Thoracic aorta (tissue), 2 donors: ENCODE measurements at regions not wholly inside any gene's neighbourhood (a gene's known extent, or its start where the extent isn't known, plus 50 kb on each side); places are given as distances from the start of the nearest gene placed in this dataset.

ENCODE experiments used
- ATAC-seq: fragments of 150-250 bp; one replicate; pipeline ENCODE4 v1.8.0; 2017; ENCODE audit warnings: low read depth; ENCODE audit not compliant: insufficient number of reproducible peaks, low FRiP score
- DNase-seq: peaks from one replicate; pipeline ENCODE4 v3.0.0-alpha.2; 2020; ENCODE audit warnings: low spot score
- H3K27ac ChIP-seq, 2 donors: fragments of 200-600 bp; sonication (generic); 1 replicate in 1 of 2; 2 replicates in 1 of 2; pipeline ENCODE4 v1.5.1; 2016; ENCODE audit warnings: mild to moderate bottlenecking in 2 of 2, moderate library complexity in 2 of 2
- H3K27me3 ChIP-seq: fragments of 200-600 bp; sonication (generic); replicated peaks from 2 replicates; pipeline ENCODE4 v1.6.0; 2016; ENCODE audit warnings: mild to moderate bottlenecking; ENCODE audit not compliant: insufficient read depth
- H3K36me3 ChIP-seq: fragments of 200-600 bp; sonication (generic); one replicate; pipeline ENCODE4 v1.5.1; 2016
- H3K4me1 ChIP-seq, 2 donors: fragments of 200-600 bp; sonication (generic); 1 replicate in 1 of 2; 2 replicates in 1 of 2; pipeline versions ENCODE4 v1.5.1 to v1.6.0; 2016; ENCODE audit warnings: low read depth in 2 of 2, mild to moderate bottlenecking in 1 of 2; ENCODE audit not compliant: control insufficient read depth in 1 of 2
- H3K4me3 ChIP-seq: fragments of 200-600 bp; sonication (generic); 2 replicates; pipeline ENCODE4 v1.5.1; 2016; ENCODE audit warnings: mild to moderate bottlenecking
- H3K9me3 ChIP-seq: fragments of 200-600 bp; sonication (generic); 2 replicates; pipeline ENCODE4 v1.5.1; 2016
- TF ChIP-seq, protein P1 (sequence below): fragments of 200-600 bp; sonication (generic); IDR thresholded peaks from one replicate; pipeline ENCODE4 v1.5.1; 2019; ENCODE audit warnings: antibody characterized with exemption

DNA sequence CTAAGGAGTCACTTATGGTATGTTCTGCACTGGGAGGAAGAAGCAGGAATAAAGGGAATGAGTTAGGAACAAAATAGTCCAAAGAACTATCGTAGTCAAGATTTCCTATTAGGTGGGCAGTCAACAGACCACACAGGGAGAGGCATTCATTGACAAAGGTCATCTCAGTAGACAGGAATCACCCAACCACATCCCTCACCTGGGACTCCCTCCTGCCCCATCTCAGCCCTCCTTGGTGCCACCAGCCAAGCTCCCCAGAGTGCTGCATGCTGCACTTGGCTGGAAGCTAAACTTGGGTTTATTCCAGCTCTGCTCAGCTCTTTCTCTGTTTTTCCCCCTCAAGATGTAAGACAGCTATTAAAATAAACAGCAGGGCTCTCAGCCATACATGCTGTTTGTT is 72.3 kb upstream of the CTNNB1 start:
- no peak overlapping the region for H3K27ac ChIP-seq
- peaks cover 17% of the 10 kb centered on the region for H3K9me3 ChIP-seq
- no peak for ATAC-seq
- no peaks in the 10 kb centered on the region for H3K27me3 ChIP-seq
- no peak for DNase-seq
- no peaks in the 10 kb centered on the region for H3K36me3 ChIP-seq
- no peak overlapping the region for H3K4me3 ChIP-seq
- TF ChIP-seq, protein P1, sequence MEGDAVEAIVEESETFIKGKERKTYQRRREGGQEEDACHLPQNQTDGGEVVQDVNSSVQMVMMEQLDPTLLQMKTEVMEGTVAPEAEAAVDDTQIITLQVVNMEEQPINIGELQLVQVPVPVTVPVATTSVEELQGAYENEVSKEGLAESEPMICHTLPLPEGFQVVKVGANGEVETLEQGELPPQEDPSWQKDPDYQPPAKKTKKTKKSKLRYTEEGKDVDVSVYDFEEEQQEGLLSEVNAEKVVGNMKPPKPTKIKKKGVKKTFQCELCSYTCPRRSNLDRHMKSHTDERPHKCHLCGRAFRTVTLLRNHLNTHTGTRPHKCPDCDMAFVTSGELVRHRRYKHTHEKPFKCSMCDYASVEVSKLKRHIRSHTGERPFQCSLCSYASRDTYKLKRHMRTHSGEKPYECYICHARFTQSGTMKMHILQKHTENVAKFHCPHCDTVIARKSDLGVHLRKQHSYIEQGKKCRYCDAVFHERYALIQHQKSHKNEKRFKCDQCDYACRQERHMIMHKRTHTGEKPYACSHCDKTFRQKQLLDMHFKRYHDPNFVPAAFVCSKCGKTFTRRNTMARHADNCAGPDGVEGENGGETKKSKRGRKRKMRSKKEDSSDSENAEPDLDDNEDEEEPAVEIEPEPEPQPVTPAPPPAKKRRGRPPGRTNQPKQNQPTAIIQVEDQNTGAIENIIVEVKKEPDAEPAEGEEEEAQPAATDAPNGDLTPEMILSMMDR: no peak
- no peaks in the 10 kb centered on the region for H3K4me1 ChIP-seq

GRCh38 chr3:41127414-41127813 is 71.9 kb upstream of the CTNNB1 start:
- no peak for ATAC-seq
- peaks cover 17% of the 10 kb centered on the region for H3K9me3 ChIP-seq
- H3K27me3 ChIP-seq: no peaks in the 10 kb centered on the region

GRCh38 chr3:41129731-41130130 is 69.6 kb upstream of the CTNNB1 start:
- Histone ChIP-seq H3K4me3 (no peak overlapping the region), H3K27me3 (no peaks in the 10 kb centered on the region), H3K36me3 (no peaks in the 10 kb centered on the region), H3K9me3 (peaks cover 17% of the 10 kb centered on the region), H3K4me1 (no peaks in the 10 kb centered on the region), H3K27ac (no peak overlapping the region)
- TF ChIP-seq, protein P1: no peak
- DNase-seq: no peak
- no peak for ATAC-seq

More at GRCh38 chr3:41127414-41127813, 71.9 kb upstream of the CTNNB1 start:
- no peaks in the 10 kb centered on the region for H3K36me3 ChIP-seq
- no peaks in the 10 kb centered on the region for H3K4me1 ChIP-seq
- DNase-seq: no peak
- no peak overlapping the region for H3K27ac ChIP-seq
- TF ChIP-seq, protein P1: no peak
- H3K4me3 ChIP-seq: no peak overlapping the region

- H3K27me3 ChIP-seq: no peaks in the 10 kb centered on the region
- no peaks in the 10 kb centered on the region for H3K36me3 ChIP-seq
- ATAC-seq (no peak), DNase-seq (no peak)
- no peak overlapping the region for H3K4me3 ChIP-seq
- no peaks in the 10 kb centered on the region for H3K4me1 ChIP-seq
- H3K9me3 ChIP-seq: peaks cover 8% of the 10 kb centered on the region
- H3K27ac ChIP-seq: no peak overlapping the region
- TF ChIP-seq, protein P1: no peak
Observed at GRCh38 chr3:41131224-41131623, 68.1 kb upstream of the CTNNB1 start.

DNA sequence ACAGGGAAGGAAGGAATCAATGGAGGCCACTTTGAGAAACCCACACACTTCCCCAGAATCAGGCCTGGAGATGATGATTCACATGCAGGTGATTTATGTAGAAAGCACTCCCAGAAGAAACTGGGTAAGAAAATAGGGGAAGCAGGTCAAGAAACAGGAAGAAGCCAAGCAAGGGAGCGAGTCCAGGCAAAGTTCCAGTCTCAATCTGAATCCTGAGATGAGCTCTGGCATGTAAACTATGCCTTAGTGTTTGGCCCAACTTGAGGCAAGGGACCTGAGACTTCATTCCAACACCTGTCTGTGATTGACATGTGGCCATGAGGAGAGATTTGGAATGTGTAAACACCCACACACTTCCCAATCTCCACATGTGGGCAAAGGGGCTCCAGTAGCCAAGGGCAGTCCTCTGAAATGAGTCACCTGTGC is 61.6 kb upstream of the CTNNB1 start:
- no peak for DNase-seq
- no peak overlapping the region for H3K4me3 ChIP-seq
- no peak for ATAC-seq
- H3K4me1 ChIP-seq: no peaks in the 10 kb centered on the region
- H3K27me3 ChIP-seq: no peaks in the 10 kb centered on the region
- H3K36me3 ChIP-seq: no peaks in the 10 kb centered on the region
- no peaks in the 10 kb centered on the region for H3K9me3 ChIP-seq
- H3K27ac ChIP-seq: no peak overlapping the region
- TF ChIP-seq, protein P1: no peak
